HG02610 (cell line): ENCODE measurements at regions not wholly inside any gene's neighbourhood (a gene's known extent, or its start where the extent isn't known, plus 50 kb on each side); places are given as distances from the start of the nearest gene placed in this dataset.

Source experiments
- ATAC-seq: cut with Tn5 transposase; IDR thresholded peaks from one replicate; pipeline ENCODE4 v1.9.1; 2021; ENCODE audit warnings: mild to moderate bottlenecking, moderate library complexity; ENCODE audit not compliant: unreplicated experiment

DNA sequence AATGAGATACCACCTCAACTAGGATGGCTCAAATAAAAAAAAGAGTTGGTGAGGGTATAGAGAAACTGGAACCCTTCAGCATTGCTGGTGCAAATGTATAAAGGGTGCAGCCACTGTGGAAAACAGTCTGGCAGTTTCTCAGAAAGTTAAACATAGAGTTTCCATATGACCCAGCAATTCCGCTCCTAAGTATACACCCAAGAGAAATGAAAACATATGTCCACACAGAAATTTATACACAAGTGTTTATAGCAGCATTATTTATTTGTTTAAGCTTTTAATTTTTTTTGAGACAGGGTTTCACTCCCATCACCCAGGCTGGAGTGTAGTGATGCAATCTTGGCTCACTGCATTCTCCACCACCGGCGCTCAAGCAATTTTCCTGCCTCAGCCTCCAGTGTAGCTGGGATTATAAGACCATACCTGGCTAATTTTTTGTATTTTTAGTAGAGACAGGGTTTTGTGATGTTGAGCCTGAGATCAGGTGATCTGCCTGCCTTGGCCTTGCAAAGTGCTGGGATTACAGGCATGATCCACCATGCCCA lies 118.2 kb upstream of the KIF5B start:
- ATAC-seq = no peak

DNA sequence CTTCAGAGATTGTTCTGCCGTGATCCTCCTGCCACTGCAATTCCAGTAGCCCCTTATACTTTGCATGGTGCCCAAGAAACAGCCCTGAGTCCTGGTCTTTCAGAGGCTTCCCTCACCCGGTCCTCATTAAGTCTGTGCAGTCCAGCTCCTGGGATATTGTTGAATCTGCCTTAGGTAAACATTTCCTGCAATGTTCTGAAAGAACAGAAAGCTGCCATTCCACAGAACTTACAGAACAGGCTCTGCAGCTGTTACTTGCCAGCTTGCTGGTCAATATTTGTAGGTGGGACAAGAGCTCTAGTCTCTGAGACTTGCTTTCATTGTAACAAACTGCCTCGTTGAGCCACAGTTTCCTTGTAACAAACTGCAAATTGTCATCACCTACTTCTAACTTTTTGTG lies 115.0 kb upstream of the KIF5B start:
- no peak for ATAC-seq

DNA sequence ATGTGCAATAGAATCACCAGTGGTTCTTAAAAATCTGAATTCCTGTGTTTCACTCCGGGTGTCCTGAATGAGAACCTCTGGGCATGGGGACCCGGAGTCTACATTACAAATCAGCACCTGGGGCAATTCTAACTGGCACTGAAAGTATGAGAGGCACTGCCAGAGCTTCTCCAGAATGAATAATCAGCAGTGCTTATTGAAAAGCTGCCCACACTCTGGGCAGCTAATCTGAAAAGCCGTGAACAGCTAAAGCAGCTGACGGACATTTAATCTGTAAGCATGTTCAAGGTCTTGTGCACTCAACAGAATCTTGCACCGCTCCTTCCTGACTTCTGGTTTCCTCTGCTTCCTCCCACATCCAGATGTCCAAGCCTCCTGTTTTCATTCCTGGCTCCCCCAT lies 113.3 kb upstream of the KIF5B start:
- ATAC-seq = no peak

DNA sequence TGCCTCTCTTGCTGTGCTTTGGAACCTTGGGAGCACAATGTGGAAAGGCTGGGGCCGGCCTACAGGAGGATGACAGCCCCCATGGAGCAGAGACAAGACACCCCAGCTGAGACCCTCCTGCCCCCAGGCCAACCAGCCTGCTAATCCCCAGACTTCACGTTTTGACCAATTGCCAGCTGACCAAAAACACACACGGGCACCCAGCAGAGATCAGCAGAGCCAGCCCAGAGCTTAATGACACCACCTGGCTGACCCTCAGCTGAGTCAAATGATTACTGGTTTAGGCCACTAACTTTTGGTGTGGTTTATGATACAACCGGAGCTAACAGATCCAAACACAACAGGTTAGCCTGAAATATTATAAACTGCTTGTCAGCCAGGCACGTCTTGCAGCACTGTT lies 111.2 kb upstream of the KIF5B start:
- no peak for ATAC-seq

DNA sequence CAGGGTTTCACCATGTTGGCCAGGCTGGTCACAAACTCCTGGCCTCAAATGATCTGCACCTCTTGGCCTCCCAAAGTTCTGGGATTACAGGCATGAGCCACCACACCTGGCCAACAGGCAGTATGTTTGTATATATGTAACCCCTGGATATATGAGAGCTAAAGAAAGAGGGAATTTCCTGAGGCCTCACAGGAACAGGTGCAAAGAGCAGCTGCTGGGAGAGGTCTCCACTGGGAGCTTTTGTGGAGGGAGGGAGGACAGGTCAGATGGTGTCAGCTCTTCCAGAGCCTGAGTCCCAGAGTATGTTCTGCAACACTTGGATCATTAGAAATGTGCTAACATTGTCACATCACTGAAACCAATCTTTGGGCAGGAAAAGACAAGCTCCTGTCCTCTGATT lies 110.1 kb upstream of the KIF5B start:
- ATAC-seq = no peak

DNA sequence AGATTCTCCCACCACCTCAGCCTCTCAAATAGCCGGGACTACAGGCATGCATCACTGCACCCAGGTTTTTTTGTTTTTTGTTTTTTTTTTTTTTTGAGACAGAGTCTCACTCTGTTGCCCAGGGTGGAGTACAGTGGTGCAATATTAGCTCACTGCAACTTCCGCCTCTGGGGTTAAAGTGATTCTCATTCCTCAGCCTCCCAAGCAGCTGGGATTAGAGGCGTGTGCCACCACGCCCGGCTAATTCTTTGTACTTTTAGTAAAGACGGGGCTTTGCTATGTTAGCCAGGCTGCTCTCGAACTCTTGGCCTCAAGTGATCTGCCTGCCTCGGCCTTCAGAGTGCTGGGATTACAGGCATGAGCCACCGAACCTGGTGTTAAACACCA lies 107.5 kb upstream of the KIF5B start:
- no peak for ATAC-seq

DNA sequence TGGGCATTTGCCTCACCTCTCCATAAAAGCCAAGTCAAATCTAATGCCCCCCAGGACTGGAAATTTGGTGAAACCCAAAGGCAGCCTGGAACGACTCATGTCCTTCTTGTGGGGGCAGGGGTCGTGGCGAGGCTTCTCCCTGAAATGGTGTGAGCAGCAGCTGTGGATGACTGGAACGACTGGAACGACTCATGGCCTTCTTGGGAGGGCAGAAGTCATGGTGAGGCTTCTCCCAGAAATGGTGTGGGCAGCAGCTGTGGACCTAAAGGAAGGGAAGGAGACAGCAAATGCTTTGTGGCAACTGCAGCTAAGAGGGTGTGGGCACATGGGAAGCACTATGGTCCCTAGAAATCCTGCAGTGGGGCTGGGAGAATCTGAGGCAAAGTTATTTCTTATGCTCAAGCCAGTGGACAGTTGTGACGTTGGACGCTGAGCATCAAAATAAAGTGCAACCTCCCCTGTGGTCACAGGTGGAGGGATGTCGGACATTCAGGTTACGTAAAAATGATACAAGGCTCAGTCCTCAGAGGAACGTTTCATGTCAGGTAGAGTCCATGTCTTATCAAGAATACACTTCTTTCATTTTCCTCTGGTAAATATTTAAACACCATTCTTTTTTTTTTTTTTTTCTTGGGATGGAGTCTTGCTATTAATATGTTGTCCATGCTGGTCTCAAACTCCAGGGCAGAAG lies 107.0 kb upstream of the KIF5B start:
- ATAC-seq = no peak

DNA sequence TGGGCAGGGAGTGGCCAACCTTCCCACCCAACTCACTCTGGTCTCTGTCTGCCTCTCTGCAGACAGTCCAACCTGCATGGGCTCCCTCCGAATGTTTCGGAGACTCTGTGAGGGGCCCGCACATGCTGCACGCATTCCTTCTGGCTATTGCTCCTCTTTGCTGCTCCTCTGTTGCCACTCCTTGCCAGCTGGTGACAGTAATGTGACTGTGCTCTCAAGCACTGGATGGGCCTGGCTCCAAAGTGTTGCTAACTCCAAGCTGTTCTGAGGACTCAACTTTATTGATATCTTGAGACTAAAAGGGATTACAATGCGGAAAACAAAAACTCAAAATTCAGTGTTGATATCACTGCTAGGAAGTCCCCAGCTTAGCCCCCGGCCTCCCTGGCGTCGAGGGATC lies 105.4 kb upstream of the KIF5B start:
- ATAC-seq = no peak

DNA sequence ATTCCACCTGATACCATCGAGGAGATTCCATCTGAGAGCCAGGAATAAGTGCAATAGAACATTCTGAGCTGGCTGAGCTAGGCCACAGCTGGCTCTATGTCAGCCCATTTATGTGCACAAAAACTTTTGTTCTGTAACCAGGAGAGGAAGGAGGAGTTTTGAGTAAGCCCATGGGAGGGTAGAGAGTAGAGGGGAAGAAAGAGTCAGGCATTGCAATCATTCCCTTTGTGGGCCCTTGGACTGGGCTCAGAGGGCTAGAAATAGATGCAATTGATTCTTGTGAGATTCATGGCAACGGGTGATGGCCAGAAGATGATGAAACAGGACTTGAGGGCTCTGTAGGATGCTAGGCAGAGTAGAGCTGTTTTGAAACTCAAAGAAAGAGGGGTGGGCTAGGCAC lies 104.6 kb upstream of the KIF5B start:
- ATAC-seq = no peak

DNA sequence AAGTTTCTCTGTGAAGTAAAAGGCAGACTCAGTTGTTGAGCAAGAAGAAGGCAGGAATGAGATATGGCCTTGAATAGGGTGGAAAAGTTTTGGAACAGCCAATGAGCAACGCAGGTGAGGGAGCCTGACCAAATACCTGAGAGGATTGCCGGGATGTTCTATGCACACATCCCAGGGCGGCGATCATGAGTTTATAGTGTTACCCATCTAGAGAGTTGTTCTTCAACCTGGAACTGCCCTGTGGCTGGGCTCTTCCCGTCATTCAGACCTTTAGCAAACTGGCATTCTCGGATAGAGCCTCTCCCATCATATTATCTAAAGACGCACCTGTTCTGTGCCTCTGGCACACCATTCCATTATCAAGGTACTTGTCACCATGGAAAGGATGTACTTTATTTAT lies 103.0 kb upstream of the KIF5B start:
- ATAC-seq = no peak

DNA sequence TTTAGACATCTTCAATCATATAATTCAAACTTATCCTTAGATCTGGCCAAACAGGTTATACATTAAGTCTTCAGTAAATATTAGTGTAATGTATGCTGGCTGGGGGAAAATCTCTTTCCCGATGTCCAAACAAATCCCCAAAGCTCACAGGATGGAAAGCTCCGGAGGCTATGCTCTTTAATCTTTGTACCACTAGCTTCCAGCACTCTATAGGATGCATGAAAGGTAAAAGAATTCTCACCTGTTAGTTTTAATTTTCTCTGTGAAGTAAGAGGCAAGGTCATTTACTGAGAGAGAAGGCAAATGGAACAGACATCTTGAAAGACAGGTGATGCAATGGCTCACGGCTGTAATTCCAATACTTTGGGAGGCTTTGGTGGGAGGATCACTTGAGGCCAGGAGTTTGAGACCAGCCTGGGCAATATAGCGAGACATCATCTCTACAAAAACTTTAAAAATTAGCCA lies 99.8 kb upstream of the KIF5B start:
- no peak for ATAC-seq

DNA sequence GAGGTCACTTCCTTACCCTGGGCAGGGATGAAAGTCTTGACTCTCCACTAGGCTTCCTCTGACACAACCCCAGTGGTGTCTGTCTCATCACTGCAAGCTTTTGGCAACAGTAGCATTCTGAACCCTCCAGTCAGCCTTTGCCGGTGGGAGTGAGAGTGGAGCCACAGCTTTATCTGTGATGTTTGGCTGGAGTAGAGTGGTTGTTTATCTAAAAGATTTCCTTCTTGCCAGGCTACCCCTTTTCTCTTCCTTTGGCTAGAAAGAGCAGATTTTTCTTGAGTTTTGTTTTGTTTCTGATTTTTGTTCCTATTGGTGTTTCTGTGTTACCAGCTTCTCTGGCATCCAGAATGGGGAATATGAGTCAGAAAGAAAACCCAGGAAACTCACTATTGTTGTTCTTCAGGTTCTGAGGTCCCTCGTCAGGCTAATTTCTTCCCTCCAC lies 98.9 kb upstream of the KIF5B start:
- no peak for ATAC-seq

DNA sequence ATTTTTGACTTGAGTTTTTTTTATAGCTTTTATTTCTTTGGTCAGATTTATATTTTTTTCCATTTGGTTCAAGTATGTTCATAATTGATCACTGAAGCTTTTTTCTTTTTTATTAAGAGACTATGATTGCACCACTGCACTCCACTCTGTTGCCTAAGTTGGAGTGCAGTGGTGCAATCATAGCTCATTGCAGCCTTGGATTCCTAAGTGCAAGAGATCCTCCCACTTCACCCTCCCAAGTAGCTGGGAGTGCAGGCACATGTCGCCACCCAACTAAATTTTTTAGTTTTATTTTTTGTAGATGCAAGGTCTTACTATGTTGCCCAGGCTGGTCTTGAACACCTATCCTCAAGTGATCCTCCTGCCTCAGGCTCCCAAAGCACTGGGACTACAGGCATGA lies 97.7 kb upstream of the KIF5B start:
- ATAC-seq = no peak

DNA sequence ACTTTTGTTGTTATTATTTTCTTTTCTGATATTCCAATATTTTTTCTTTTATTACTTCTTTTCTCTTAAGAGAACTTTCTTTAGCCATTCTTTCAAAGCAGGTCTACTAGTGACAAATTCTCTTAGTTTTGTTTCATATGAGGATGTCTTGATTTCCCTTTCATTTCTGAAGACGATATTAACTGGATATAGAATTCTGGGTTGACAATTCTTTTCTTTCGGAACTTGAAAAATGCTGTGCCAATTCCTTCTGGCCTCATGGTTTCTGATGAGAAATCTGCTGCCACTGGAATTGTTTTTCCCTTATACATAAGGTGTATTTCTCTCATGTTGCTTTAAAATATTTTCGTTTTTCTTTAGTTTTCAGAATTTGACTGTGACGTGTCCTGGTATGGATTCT lies 97.0 kb upstream of the KIF5B start:
- ATAC-seq = no peak

DNA sequence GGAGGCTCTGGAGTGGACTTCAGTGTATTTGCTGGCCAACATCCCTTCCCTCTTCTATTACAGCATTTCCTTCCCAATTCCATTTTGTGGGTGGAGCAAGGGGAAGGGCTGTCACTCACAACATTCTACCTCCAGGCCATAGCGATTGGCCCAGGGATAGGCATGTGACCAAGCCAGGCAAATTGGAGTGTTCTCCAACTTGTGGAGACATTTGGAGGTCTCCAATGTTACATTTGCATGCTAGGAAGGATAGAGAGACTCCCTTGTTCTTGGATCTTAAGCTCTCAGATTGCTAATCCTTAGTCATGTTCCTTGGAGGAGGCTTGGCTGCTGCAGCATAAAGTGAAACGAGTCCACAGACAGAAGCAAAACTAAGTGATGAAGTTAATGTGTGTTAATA lies 95.6 kb upstream of the KIF5B start:
- no peak for ATAC-seq

DNA sequence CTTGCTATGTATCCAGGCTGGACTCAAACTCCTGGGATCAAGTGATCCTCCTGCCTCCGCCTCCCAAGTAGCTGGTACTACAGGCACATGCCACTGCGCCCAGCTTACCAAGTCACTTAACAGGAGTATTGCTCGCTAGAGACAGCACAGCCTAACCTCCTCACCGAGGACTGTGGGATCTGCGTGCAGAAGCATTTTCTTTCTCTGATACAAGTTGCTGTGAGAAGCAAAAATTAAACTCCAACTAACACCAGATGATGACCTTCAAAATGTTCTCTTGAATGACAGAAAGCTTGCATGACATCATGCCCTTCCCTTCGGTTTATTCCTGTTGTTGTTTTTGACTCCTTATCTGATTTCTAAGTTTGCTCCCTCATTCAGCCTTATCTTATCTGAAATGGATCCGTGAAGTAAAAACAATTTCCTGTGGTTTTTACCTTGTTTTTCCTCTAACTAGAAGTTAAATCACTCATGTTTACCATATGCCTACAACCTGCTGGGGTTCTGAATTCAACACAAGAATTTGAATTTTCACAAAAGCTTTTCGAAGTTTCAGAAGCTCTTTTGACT lies 94.4 kb upstream of the KIF5B start:
- ATAC-seq = no peak

DNA sequence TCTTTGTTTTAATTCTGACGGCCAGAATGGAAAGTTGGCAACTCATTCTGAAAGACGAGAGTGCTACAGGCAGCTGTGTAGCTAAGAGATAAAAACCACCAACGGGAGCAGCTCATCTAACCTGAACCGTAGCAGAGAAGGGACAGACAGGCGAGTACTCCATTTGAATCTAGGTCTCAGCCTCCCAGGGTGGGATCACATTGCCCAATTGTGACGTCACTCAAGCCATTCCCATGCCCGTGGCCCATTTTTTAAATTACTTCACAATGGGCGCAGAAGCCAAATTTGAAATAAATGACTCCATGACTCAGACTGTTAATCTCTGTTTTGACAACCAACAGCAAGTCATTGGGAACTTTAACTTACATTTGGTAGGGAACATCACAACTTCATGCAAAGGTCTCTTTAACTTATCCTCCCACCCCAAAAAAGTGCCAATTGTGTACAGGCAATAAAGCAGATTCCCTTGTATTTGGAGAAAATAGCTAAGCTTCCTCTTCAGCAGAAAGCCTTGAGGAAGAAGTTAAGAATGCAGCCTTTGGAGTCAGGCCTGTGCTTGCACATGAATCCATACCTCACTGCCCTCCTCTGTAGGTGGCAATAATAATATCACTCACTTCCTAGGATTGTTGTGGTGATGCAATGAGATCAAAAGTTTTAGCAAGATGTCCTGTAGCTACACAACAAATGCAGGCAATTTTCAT lies 93.2 kb upstream of the KIF5B start:
- peak; percentile 86 for ATAC-seq

DNA sequence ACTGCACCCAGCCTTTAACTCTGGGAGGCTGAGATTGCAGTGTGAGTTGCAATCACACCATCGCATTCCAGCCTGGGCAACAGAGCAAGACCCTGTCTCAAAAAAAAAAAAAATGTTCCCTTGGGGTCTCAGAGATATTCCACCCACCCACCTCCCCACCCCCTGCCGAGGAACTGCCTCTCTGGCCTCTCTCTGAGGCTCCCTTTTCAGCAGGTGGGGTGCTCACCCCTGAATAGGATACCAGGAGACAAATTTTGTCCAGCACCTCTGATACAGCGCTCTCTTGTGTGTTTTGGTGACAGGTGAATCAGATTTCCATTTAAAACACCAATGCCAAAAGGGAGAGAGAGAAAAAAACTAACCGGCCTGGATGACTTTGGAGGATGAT lies 92.6 kb upstream of the KIF5B start:
- ATAC-seq = peak; percentile 22

DNA sequence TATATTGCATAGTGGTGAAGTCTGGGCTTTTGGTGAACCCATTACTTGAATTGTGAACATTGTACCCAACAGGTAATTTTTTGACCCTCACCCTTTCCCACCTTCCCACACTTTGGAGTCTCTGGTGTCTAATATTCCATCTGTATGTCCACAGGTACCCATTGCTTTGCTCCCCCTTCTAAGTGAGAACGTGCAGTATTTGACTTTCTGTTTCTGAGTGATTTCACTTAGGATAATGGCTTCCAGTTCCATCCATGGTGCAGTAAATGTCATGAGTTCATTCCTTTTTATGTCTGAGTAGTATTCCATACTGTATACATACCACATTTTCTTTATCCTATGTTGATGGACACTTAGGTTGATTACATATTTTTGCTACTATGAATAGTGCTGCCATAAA lies 91.5 kb upstream of the KIF5B start:
- no peak for ATAC-seq

DNA sequence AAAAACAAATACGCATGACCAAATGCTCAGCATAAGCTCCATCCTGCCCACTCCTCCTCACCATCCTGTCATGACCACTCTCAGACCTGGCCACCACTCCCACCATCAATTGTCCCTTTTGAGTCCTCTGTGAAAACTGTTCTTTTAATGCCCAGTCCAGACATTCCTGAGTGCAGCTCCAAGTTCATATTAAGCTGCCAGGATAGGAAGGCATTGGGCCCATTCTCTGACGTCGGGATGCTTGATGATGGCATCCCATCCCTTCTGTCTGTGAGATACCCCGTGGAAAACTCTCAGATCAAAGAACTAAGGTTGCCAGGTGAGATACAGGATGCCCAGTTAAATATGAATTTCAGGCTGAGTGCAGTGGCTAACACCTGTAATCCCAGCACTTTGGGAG lies 89.9 kb upstream of the KIF5B start:
- no peak for ATAC-seq

DNA sequence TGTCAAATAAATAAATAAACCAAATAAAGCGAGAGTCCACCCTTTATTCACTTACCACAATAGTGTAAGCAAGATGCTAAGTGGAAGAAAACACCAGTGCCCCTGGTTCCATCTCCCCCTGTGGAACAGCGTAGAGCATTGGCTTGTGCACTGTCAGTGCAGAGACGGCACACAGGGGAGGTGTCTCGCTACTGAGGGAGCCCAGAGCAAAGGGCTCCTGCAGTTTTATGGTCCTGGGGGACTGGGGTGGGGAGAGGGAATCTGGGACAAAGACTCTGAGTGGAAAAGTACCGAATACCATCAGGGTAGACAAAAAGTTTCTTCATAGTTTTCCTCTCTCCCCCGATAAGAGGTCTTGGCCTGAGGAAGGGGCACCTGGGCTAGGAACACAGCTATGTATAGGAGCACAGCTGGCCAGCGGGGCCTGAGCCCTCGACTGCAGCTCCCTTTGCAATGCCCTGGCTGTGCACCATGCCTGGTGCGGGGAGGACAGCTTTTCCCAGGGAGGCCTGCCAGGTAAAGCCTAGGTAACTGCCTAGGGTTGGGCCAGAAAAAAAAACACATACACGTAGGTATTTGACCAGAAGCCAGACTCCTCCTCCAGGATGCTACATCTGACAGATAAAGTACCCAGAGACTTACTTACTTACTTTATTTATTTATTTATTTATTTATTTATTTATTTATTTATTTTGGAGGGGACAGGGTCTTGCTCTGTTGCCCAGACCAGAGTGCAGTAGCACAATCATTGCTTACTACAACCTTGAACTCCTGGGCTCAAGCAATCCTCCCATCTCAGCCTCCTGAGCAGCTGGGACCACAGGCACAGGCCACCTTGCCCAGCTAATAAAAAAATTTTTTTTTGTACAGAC lies 88.8 kb upstream of the KIF5B start:
- no peak for ATAC-seq
